ENCODE measurements at regions not wholly inside any gene's neighbourhood (a gene's known extent, or its start where the extent isn't known, plus 50 kb on each side); places are given as distances from the start of the nearest gene placed in this dataset.

DNA sequence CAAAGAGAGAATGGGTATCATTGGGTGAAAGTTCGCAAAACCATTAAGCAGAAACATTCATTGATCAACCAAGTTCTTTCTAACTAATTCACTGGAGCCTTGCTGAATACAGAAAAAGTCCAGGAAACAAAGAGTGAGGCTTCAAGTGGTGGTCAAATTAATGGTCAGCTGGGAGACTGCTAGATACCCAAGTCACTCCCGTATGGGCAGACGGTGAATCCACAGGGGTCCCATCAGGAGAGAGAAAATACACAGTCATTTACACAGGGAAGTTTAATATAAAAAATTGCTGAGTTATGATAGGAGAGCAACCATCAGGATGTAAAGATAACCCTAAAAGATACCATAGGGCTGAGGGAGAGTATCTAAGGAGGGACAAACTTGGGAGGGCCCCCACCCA is 198.7 kb upstream of the DTNBP1 start:
- no peak overlapping the region for H3K4me3 ChIP-seq (replicated peaks; ENCODE audit: low read depth, low read length)
- DNase-seq (ENCODE audit: extremely low read depth, insufficient read length): no peak
- TF ChIP-seq CTCF (IDR thresholded peaks at IDR 0.05; ENCODE audit: insufficient read depth, low read length, poor library complexity, severe bottlenecking): no peak
- H3K27me3 ChIP-seq (replicated peaks; ENCODE audit: control insufficient read depth, insufficient read depth, low read length): no peaks in the 10 kb centered on the region
- no peaks in the 10 kb centered on the region for H3K36me3 ChIP-seq (ENCODE audit: control insufficient read depth, insufficient read depth, low read length)

DNA sequence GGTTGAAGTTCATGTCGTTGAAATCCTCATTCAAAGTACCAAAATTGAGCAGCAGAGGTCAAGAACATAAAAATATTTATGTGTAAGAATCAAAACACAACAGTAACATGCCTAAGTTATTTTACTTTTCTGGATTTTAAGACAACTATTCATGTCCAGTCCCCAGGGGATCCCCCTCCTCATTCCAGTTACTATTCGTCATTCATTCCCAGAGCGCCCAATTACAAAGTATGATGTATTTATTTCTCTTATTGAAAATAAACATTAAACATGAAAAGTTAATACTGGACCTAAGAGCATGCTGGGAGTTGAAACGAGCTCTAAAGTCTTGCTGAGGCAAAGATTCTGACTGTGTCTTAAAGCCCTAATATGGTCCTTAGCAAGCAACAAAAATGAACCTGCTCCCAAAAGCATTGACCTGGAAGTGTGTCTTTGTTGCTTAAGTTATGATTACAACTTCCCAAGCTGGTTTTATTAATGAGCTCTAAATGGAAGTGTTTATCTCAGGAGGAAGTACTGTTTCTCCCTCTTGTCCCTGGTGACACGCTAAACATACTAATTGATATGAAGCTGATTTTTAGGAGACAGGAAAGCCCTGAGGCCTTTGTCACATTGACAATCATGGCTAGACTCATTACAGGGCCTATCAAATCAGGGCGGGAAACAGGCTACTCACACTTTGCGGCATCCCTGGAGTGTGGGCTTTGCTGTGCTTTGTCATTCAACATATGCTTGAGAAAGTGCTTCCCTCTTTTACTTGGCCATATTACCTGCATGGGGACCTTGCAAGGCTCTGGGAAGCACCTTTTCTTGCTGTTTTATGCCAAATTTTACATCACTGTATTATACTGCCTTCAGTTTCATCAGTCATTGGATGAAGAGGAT is 192.2 kb upstream of the DTNBP1 start:
- DNase-seq (ENCODE audit: extremely low read depth, insufficient read length): no peak
- Histone ChIP-seq H3K27me3 (replicated peaks; ENCODE audit: control insufficient read depth, insufficient read depth, low read length) (no peaks in the 10 kb centered on the region), H3K36me3 (ENCODE audit: control insufficient read depth, insufficient read depth, low read length) (no peaks in the 10 kb centered on the region), H3K4me3 (replicated peaks; ENCODE audit: low read depth, low read length) (no peak overlapping the region)
- TF ChIP-seq CTCF (IDR thresholded peaks at IDR 0.05; ENCODE audit: insufficient read depth, low read length, poor library complexity, severe bottlenecking): no peak

DNA sequence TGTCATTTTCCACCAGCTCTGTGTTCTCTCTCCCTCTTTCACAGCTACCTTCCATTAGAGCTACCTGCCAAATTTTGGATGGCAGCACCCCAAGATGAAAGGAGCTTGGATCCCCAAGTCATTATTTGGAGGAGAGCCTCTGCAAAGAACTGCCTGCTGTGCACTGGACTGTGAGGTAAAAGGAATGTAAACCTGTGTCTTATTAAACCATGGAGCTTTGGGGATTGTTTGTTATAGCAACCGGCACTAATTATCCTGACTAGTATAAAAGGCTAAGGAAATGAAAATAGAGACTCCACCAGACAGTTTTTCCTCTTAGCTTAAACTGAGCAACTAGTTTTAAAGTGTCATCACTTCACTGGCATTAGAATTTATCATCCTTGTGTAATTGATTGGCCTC is 191.6 kb upstream of the DTNBP1 start:
- no peaks in the 10 kb centered on the region for H3K36me3 ChIP-seq (ENCODE audit: control insufficient read depth, insufficient read depth, low read length)
- DNase-seq (ENCODE audit: extremely low read depth, insufficient read length): no peak
- H3K27me3 ChIP-seq (replicated peaks; ENCODE audit: control insufficient read depth, insufficient read depth, low read length): no peaks in the 10 kb centered on the region
- TF ChIP-seq CTCF (IDR thresholded peaks at IDR 0.05; ENCODE audit: insufficient read depth, low read length, poor library complexity, severe bottlenecking): no peak
- no peak overlapping the region for H3K4me3 ChIP-seq (replicated peaks; ENCODE audit: low read depth, low read length)

- TF ChIP-seq CTCF (IDR thresholded peaks at IDR 0.05; ENCODE audit: insufficient read depth, low read length, poor library complexity, severe bottlenecking): no peak
- no peak for DNase-seq (ENCODE audit: extremely low read depth, insufficient read length)
- no peaks in the 10 kb centered on the region for H3K27me3 ChIP-seq (replicated peaks; ENCODE audit: control insufficient read depth, insufficient read depth, low read length)
- no peaks in the 10 kb centered on the region for H3K36me3 ChIP-seq (ENCODE audit: control insufficient read depth, insufficient read depth, low read length)
- H3K4me3 ChIP-seq (replicated peaks; ENCODE audit: low read depth, low read length): no peak overlapping the region
Observed at GRCh38 chr6:15853259-15853658, 190.4 kb upstream of the DTNBP1 start.

GRCh38 chr6:15852289-15852688 is 189.5 kb upstream of the DTNBP1 start:
- no peak for DNase-seq (ENCODE audit: extremely low read depth, insufficient read length)
- Histone ChIP-seq H3K27me3 (replicated peaks; ENCODE audit: control insufficient read depth, insufficient read depth, low read length) (no peaks in the 10 kb centered on the region), H3K36me3 (ENCODE audit: control insufficient read depth, insufficient read depth, low read length) (no peaks in the 10 kb centered on the region), H3K4me3 (replicated peaks; ENCODE audit: low read depth, low read length) (no peak overlapping the region)
- no peak for TF ChIP-seq CTCF (IDR thresholded peaks at IDR 0.05; ENCODE audit: insufficient read depth, low read length, poor library complexity, severe bottlenecking)
